ENCODE measurements at regions not wholly inside any gene's neighbourhood (a gene's known extent, or its start where the extent isn't known, plus 50 kb on each side); places are given as distances from the start of the nearest gene placed in this dataset.

- ChIA-PET CTCF (no interaction called here), POLR2A (no interaction called here)
- no peak for DNase-seq (ENCODE audit: low read depth)
- Histone ChIP-seq H3K27me3 (ENCODE audit: control insufficient read depth, insufficient read depth, low read length) (no peaks in the 10 kb centered on the region; the same call in 1 of the 2 replicates), H3K4me3 (ENCODE audit: low read depth, low read length) (no peak overlapping the region), H3K36me3 (ENCODE audit: control insufficient read depth, insufficient read depth, low read length) (no peaks in the 10 kb centered on the region)
- TF ChIP-seq, protein P1, sequence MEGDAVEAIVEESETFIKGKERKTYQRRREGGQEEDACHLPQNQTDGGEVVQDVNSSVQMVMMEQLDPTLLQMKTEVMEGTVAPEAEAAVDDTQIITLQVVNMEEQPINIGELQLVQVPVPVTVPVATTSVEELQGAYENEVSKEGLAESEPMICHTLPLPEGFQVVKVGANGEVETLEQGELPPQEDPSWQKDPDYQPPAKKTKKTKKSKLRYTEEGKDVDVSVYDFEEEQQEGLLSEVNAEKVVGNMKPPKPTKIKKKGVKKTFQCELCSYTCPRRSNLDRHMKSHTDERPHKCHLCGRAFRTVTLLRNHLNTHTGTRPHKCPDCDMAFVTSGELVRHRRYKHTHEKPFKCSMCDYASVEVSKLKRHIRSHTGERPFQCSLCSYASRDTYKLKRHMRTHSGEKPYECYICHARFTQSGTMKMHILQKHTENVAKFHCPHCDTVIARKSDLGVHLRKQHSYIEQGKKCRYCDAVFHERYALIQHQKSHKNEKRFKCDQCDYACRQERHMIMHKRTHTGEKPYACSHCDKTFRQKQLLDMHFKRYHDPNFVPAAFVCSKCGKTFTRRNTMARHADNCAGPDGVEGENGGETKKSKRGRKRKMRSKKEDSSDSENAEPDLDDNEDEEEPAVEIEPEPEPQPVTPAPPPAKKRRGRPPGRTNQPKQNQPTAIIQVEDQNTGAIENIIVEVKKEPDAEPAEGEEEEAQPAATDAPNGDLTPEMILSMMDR (IDR thresholded peaks at IDR 0.05; ENCODE audit: insufficient read depth, low read depth, low read length): no peak
These were observed 135.4 kb upstream of the PCBD1 start for GRCh38 chr10:71023704-71024283.

DNA sequence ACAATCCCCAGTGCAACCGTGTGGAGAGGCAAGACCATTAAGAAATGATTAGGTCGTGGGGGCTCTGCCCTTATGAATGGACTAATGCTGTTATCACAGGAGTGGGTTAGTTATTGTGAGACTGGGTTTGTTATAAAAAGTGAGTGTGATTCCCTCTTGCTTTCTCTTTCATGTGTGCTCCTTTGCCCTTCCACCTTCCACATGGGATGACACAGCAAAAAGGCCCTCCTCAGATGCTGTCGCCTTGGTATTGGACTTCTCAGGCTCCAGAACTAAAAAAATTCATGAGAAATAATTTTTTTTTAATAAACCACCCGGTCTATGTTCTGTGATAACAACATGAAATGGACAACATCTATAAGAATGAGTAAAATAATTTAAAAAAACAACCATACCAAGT is 136.1 kb upstream of the PCBD1 start:
- H3K4me3 ChIP-seq (ENCODE audit: low read depth, low read length): no peak overlapping the region
- DNase-seq (ENCODE audit: low read depth): no peak
- H3K36me3 ChIP-seq (ENCODE audit: control insufficient read depth, insufficient read depth, low read length): no peaks in the 10 kb centered on the region
- H3K27me3 ChIP-seq (ENCODE audit: control insufficient read depth, insufficient read depth, low read length): no peaks in the 10 kb centered on the region; the same call in 1 of the 2 replicates
- POLR2A ChIA-PET: no interaction called here
- TF ChIP-seq, protein P1 (IDR thresholded peaks at IDR 0.05; ENCODE audit: insufficient read depth, low read depth, low read length): no peak
- CTCF ChIA-PET: no interaction called here

GRCh38 chr10:71025535-71025934 is 137.2 kb upstream of the PCBD1 start:
- ChIA-PET CTCF (no interaction called here), POLR2A (no interaction called here)
- no peak overlapping the region for H3K4me3 ChIP-seq (ENCODE audit: low read depth, low read length)
- no peaks in the 10 kb centered on the region; the same call in 1 of the 2 replicates for H3K27me3 ChIP-seq (ENCODE audit: control insufficient read depth, insufficient read depth, low read length)
- TF ChIP-seq, protein P1 (IDR thresholded peaks at IDR 0.05; ENCODE audit: insufficient read depth, low read depth, low read length): no peak
- H3K36me3 ChIP-seq (ENCODE audit: control insufficient read depth, insufficient read depth, low read length): no peaks in the 10 kb centered on the region
- DNase-seq (ENCODE audit: low read depth): no peak

- H3K36me3 ChIP-seq (ENCODE audit: control insufficient read depth, insufficient read depth, low read length): no peaks in the 10 kb centered on the region
- DNase-seq (ENCODE audit: low read depth): no peak
- TF ChIP-seq, protein P1 (IDR thresholded peaks at IDR 0.05; ENCODE audit: insufficient read depth, low read depth, low read length): no peak
- CTCF ChIA-PET: no interaction called here
- H3K27me3 ChIP-seq (ENCODE audit: control insufficient read depth, insufficient read depth, low read length): peaks cover 3% of the 10 kb centered on the region
- POLR2A ChIA-PET: no interaction called here
- no peak overlapping the region for H3K4me3 ChIP-seq (ENCODE audit: low read depth, low read length)
These were observed 139.7 kb upstream of the PCBD1 start for GRCh38 chr10:71028066-71028465.

GRCh38 chr10:71029411-71029892 is 141.1 kb upstream of the PCBD1 start:
- POLR2A ChIA-PET: no interaction called here
- Histone ChIP-seq H3K36me3 (ENCODE audit: control insufficient read depth, insufficient read depth, low read length) (no peaks in the 10 kb centered on the region), H3K27me3 (ENCODE audit: control insufficient read depth, insufficient read depth, low read length) (peaks cover 3% of the 10 kb centered on the region), H3K4me3 (ENCODE audit: low read depth, low read length) (no peak overlapping the region)
- CTCF ChIA-PET: no interaction called here
- TF ChIP-seq, protein P1 (IDR thresholded peaks at IDR 0.05; ENCODE audit: insufficient read depth, low read depth, low read length): no peak
- DNase-seq (ENCODE audit: low read depth): no peak

All from BJ (cell line).